ENCODE measurements at regions not wholly inside any gene's neighbourhood (a gene's known extent, or its start where the extent isn't known, plus 50 kb on each side); places are given as distances from the start of the nearest gene placed in this dataset.

DNA sequence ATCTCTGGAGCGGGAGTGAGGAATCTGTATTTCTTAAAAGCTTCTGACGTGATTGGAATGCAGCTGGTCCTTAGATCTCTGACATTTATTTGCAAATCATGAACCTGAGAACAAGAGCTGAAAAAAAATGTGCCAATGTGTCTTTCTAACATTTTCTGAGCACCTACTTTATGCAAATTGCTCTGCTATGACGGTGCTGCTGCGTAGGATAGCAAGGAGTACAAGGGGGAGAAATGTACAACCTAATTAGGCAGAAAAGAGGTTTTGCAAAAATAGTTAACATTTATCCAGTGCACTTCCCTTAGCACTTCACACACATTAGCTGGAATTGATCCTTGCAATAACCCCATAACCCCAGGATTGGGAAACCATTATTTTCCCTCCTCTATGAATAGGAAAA is 357.5 kb downstream of the TLE4 start:
- H3K27me3 ChIP-seq (ENCODE audit: control insufficient read depth in 2 of 2, insufficient read depth in 2 of 2, low read length in 2 of 2): no peaks in the 10 kb centered on the region
- no peak overlapping the region for H3K4me3 ChIP-seq (replicated peaks in 1 of 3; ENCODE audit: insufficient read depth in 1 of 3, low read depth in 1 of 3, low read length in 3 of 3)
- intact Hi-C loops (cut with micrococcal nuclease) (no loop called here), dilution Hi-C loops (cut with MboI; ENCODE audit: extremely low pct_ligation_motif_present, low sequenced_read_pairs) (no loop called here)
- no peaks in the 10 kb centered on the region for H3K79me2 ChIP-seq (ENCODE audit: control insufficient read depth, insufficient read depth, low read length)
- no peaks in the 10 kb centered on the region for H4K20me1 ChIP-seq (replicated peaks; ENCODE audit: control insufficient read depth, extremely low read depth, insufficient read depth, low read length)
- H3K4me2 ChIP-seq (ENCODE audit: insufficient read depth, low read length): no peak overlapping the region
- H3K27ac ChIP-seq (ENCODE audit: insufficient read depth, low read depth, low read length): no peak overlapping the region
- BruUV-seq (replicated peaks): no TSS peak
- no peaks in the 10 kb centered on the region for H3K9me1 ChIP-seq (replicated peaks; ENCODE audit: control insufficient read depth, extremely low read depth, insufficient read depth, low read length)
- CTCF ChIA-PET: no interaction called here
- H2AFZ ChIP-seq (ENCODE audit: low read depth, low read length): no peak overlapping the region
- no peak overlapping the region for H3K9ac ChIP-seq (replicated peaks; ENCODE audit: extremely low read depth, insufficient read depth, low read length)
- H3K9me3 ChIP-seq (replicated peaks; ENCODE audit: control insufficient read depth, insufficient read depth, low read length): no peaks in the 10 kb centered on the region
- TF ChIP-seq POLR2A (IDR thresholded peaks at IDR 0.05; ENCODE audit: low read depth, low read length) (no peak), MYC (IDR thresholded peaks at IDR 0.05; ENCODE audit: low read depth, low read length) (no peak), FOS (IDR thresholded peaks at IDR 0.05; ENCODE audit: borderline replicate concordance, insufficient read depth, low read length) (no peak), JUN (IDR thresholded peaks at IDR 0.05; ENCODE audit: borderline replicate concordance, insufficient read depth, insufficient read length, low read depth) (no peak), EZH2 (IDR thresholded peaks at IDR 0.05; ENCODE audit: borderline replicate concordance, low read depth, low read length, severe bottlenecking) (no peak), POLR2AphosphoS5 (IDR thresholded peaks at IDR 0.05; ENCODE audit: insufficient read depth, low read depth, low read length) (no peak), GATA2 (IDR thresholded peaks at IDR 0.05; ENCODE audit: insufficient read depth, insufficient read length, low read depth, low read length) (no peak)
- TF ChIP-seq, protein P1, sequence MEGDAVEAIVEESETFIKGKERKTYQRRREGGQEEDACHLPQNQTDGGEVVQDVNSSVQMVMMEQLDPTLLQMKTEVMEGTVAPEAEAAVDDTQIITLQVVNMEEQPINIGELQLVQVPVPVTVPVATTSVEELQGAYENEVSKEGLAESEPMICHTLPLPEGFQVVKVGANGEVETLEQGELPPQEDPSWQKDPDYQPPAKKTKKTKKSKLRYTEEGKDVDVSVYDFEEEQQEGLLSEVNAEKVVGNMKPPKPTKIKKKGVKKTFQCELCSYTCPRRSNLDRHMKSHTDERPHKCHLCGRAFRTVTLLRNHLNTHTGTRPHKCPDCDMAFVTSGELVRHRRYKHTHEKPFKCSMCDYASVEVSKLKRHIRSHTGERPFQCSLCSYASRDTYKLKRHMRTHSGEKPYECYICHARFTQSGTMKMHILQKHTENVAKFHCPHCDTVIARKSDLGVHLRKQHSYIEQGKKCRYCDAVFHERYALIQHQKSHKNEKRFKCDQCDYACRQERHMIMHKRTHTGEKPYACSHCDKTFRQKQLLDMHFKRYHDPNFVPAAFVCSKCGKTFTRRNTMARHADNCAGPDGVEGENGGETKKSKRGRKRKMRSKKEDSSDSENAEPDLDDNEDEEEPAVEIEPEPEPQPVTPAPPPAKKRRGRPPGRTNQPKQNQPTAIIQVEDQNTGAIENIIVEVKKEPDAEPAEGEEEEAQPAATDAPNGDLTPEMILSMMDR (IDR thresholded peaks at IDR 0.05; ENCODE audit: extremely low read depth in 1 of 2, insufficient read depth in 1 of 2, low read depth in 1 of 2, low read length in 2 of 2): no peak
- TF ChIP-seq, protein P2, sequence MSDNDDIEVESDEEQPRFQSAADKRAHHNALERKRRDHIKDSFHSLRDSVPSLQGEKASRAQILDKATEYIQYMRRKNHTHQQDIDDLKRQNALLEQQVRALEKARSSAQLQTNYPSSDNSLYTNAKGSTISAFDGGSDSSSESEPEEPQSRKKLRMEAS (IDR thresholded peaks at IDR 0.05; ENCODE audit: insufficient read depth, insufficient read length): no peak
- POLR2A ChIA-PET: no interaction called here
- no peak for FAIRE-seq
- no peaks in the 10 kb centered on the region for H3K4me1 ChIP-seq (ENCODE audit: control insufficient read depth, extremely low read depth, insufficient read depth, low read length)
- H3K36me3 ChIP-seq (ENCODE audit: control insufficient read depth in 2 of 2, extremely low read depth in 1 of 2, insufficient read depth in 2 of 2, low read length in 2 of 2): no peaks in the 10 kb centered on the region
- DNase-seq (ENCODE audit: low read depth, low spot score): no peak
